Neuron (in vitro differentiated cells): ENCODE measurements at regions not wholly inside any gene's neighbourhood (a gene's known extent, or its start where the extent isn't known, plus 50 kb on each side); places are given as distances from the start of the nearest gene placed in this dataset.

Source experiments
- H2AFZ ChIP-seq: one replicate; pipeline ENCODE4 v1.6.1; 2013; ENCODE audit warnings: low read depth, mild to moderate bottlenecking, inconsistent platforms, low read length, moderate library complexity
- H3K27me3 ChIP-seq: one replicate; pipeline ENCODE4 v1.6.1; 2013; ENCODE audit warnings: low read length; ENCODE audit not compliant: insufficient read depth
- H3K36me3 ChIP-seq: one replicate; pipeline ENCODE4 v1.6.1; 2013; ENCODE audit warnings: low read length; ENCODE audit not compliant: insufficient read depth
- H3K4me1 ChIP-seq: one replicate; pipeline ENCODE4 v1.6.1; 2013; ENCODE audit warnings: low read length; ENCODE audit not compliant: insufficient read depth
- H3K4me3 ChIP-seq: 2 replicates; pipeline ENCODE4 v1.5.1; 2013; ENCODE audit warnings: mild to moderate bottlenecking, low read length, moderate library complexity
- H3K9me3 ChIP-seq: one replicate; pipeline ENCODE4 v1.6.1; 2013; ENCODE audit warnings: low read length

DNA sequence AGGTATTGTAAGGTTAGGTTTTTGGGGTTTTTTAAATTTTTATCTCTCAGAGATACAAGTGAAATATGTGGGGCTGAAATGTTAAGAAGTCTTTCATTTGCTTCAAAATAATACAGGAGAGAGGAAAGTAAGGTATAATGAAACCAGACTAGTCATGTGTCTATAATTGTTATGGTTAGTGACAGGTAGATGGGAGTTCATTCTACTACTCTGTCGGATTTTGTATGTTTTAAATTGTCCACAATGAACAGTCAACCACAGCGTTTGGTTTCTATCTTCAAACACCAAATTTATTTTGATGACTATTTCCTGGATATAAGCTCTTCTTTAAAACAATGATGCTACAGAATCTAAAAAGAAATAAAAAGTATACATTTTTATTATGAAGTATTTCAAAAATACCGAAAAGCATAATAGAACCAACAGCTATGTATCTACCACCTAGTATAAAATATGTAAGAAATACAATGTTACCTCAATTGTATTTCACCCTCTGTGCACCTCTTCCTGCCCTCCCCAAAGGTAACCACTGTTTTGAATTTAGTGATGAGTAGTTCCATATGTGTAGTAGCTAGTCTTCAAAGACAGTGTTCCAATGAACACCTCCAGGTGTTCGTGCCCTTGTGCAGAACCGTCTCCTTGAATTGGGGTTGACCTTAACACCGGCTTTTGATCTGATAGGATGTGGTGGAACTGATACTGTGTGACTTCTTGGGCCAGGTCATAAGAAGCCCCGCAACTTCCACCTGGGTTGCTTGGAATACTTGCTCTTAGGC is 74.8 kb upstream of the CDK1 start:
- Histone ChIP-seq H3K27me3 (no peaks in the 10 kb centered on the region), H3K36me3 (no peaks in the 10 kb centered on the region), H3K4me3 (no peak overlapping the region), H3K4me1 (peaks cover 20% of the 10 kb centered on the region), H3K9me3 (peaks cover 2% of the 10 kb centered on the region), H2AFZ (no peak overlapping the region)

GRCh38 chr10:60687679-60688078 is 90.6 kb upstream of the CDK1 start:
- H2AFZ ChIP-seq = no peak overlapping the region
- no peak overlapping the region for H3K4me3 ChIP-seq
- H3K27me3 ChIP-seq = no peaks in the 10 kb centered on the region
- H3K9me3 ChIP-seq = peaks cover under 1% of the 10 kb centered on the region
- H3K36me3 ChIP-seq = no peaks in the 10 kb centered on the region
- no peaks in the 10 kb centered on the region for H3K4me1 ChIP-seq

- no peaks in the 10 kb centered on the region for H3K36me3 ChIP-seq
- H3K9me3 ChIP-seq = peaks cover 2% of the 10 kb centered on the region
- H3K4me3 ChIP-seq = no peak overlapping the region
- H3K4me1 ChIP-seq = no peaks in the 10 kb centered on the region
- no peak overlapping the region for H2AFZ ChIP-seq
- H3K27me3 ChIP-seq = no peaks in the 10 kb centered on the region
Observed at GRCh38 chr10:60684091-60684490, 94.2 kb upstream of the CDK1 start.

GRCh38 chr10:60681103-60681502 is 97.2 kb upstream of the CDK1 start:
- no peak overlapping the region for H3K4me3 ChIP-seq

GRCh38 chr10:60679388-60679990 is 98.8 kb upstream of the CDK1 start:
- Histone ChIP-seq H3K27me3 (no peaks in the 10 kb centered on the region), H3K36me3 (no peaks in the 10 kb centered on the region), H3K4me1 (no peaks in the 10 kb centered on the region), H3K9me3 (peaks cover 2% of the 10 kb centered on the region), H2AFZ (no peak overlapping the region), H3K4me3 (no peak overlapping the region)

More at GRCh38 chr10:60681103-60681502, 97.2 kb upstream of the CDK1 start:
- Histone ChIP-seq H3K27me3 (no peaks in the 10 kb centered on the region), H2AFZ (no peak overlapping the region), H3K9me3 (peaks cover 2% of the 10 kb centered on the region), H3K36me3 (no peaks in the 10 kb centered on the region), H3K4me1 (no peaks in the 10 kb centered on the region)

GRCh38 chr10:60678978-60679377 is 99.3 kb upstream of the CDK1 start:
- Histone ChIP-seq H3K27me3 (no peaks in the 10 kb centered on the region), H3K9me3 (peaks cover 2% of the 10 kb centered on the region), H2AFZ (no peak overlapping the region), H3K36me3 (no peaks in the 10 kb centered on the region), H3K4me1 (no peaks in the 10 kb centered on the region), H3K4me3 (no peak overlapping the region)

DNA sequence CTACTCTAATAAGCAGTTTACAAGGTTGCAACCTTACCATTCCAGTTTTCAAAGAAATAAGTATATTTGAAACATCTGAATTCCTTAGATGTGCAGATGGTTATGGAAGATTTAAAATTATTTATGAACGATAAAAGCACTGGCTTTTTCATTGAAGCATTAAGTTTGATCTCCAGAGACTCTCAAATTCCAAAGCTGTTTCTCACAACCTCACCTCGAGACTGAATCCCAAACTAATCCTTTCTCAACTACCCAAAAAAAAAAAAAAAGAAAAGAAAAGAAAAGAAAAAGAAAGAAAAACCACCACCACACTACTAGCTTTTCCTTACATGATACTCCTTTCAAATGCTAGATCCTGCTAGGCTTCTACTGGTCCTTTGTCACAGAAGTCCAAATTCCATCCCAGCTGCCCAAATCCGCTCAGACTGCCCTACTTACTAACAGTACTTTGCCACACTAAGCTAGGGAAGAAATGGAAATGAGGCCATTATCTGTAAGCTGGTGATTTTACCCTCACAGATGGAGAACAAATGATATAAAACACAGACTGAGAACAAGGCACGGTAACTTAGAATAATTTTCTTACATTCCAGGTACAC is 100.6 kb upstream of the CDK1 start:
- Histone ChIP-seq H2AFZ (no peak overlapping the region), H3K9me3 (peaks cover 2% of the 10 kb centered on the region), H3K36me3 (no peaks in the 10 kb centered on the region), H3K27me3 (no peaks in the 10 kb centered on the region), H3K4me3 (no peak overlapping the region), H3K4me1 (no peaks in the 10 kb centered on the region)

GRCh38 chr10:60675236-60675635 is 103.0 kb upstream of the CDK1 start:
- Histone ChIP-seq H3K4me1 (no peaks in the 10 kb centered on the region), H3K36me3 (no peaks in the 10 kb centered on the region), H3K4me3 (no peak overlapping the region), H3K27me3 (no peaks in the 10 kb centered on the region), H2AFZ (no peak overlapping the region), H3K9me3 (peaks cover 2% of the 10 kb centered on the region)

- Histone ChIP-seq H3K4me1 (no peaks in the 10 kb centered on the region), H3K4me3 (no peak overlapping the region), H3K36me3 (no peaks in the 10 kb centered on the region), H3K9me3 (peaks cover 2% of the 10 kb centered on the region), H3K27me3 (no peaks in the 10 kb centered on the region), H2AFZ (no peak overlapping the region)
Observed at GRCh38 chr10:60669501-60669900, 108.8 kb upstream of the CDK1 start.

GRCh38 chr10:60666221-60666620 is 112.1 kb upstream of the CDK1 start:
- Histone ChIP-seq H3K9me3 (no peaks in the 10 kb centered on the region), H3K27me3 (no peaks in the 10 kb centered on the region), H3K4me1 (peaks cover 7% of the 10 kb centered on the region), H3K4me3 (no peak overlapping the region), H2AFZ (no peak overlapping the region), H3K36me3 (no peaks in the 10 kb centered on the region)

DNA sequence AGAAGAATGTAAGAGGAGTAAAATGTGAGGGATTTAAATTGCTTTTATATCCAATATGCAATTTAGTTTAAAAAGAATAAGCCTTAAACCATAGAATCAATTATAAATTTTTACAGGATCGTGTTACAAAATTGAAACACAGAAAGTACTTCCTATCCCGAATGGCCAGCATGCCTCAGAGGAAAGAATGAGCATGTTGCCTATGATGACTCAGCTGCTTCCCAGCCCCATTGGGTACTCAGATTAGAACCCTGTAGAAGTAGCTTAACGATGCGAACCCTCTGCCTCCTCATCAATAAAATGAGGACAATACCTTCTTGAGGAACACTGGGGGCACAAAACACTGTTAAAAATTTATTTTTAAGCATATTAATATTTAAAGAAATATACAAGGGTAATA is 113.4 kb upstream of the CDK1 start:
- Histone ChIP-seq H3K9me3 (no peaks in the 10 kb centered on the region), H3K36me3 (no peaks in the 10 kb centered on the region), H3K4me1 (peaks cover 7% of the 10 kb centered on the region), H2AFZ (no peak overlapping the region), H3K4me3 (no peak overlapping the region), H3K27me3 (no peaks in the 10 kb centered on the region)

GRCh38 chr10:60663850-60664249 is 114.4 kb upstream of the CDK1 start:
- H3K4me3 ChIP-seq = no peak overlapping the region
- H3K9me3 ChIP-seq = no peaks in the 10 kb centered on the region
- H2AFZ ChIP-seq = no peak overlapping the region
- H3K4me1 ChIP-seq = peaks cover 7% of the 10 kb centered on the region
- H3K36me3 ChIP-seq = no peaks in the 10 kb centered on the region
- H3K27me3 ChIP-seq = no peaks in the 10 kb centered on the region

GRCh38 chr10:60662917-60663614 is 115.2 kb upstream of the CDK1 start:
- Histone ChIP-seq H3K9me3 (no peaks in the 10 kb centered on the region), H3K27me3 (no peaks in the 10 kb centered on the region)

More at GRCh38 chr10:60662917-60663614, 115.2 kb upstream of the CDK1 start:
- peaks cover 7% of the 10 kb centered on the region for H3K4me1 ChIP-seq
- no peaks in the 10 kb centered on the region for H3K36me3 ChIP-seq
- H3K4me3 ChIP-seq = no peak overlapping the region
- H2AFZ ChIP-seq = no peak overlapping the region
